DMS53 (cell line): ENCODE measurements at regions not wholly inside any gene's neighbourhood (a gene's known extent, or its start where the extent isn't known, plus 50 kb on each side); places are given as distances from the start of the nearest gene placed in this dataset.
A peak's percentile ranks its signal among the peaks of the same experiment; 100 is the strongest.
"Not testable (repeated sequence)": the region's sequence is repeated elsewhere in the genome, so short reads cannot be mapped to it uniquely, and the experiment has no call there.

Experiments used
- DNase-seq: peaks from one replicate; lab custom pipeline; 2025; lab: John Stamatoyannopoulos, UW

GRCh38 chr4:15162465-15163283 is 160.4 kb downstream of the CPEB2 start:
- peak; percentile 68 for DNase-seq

GRCh38 chr4:15163284-15163645 is 161.0 kb downstream of the CPEB2 start:
- DNase-seq, result no peak

- DNase-seq, result no peak
These were observed 162.3 kb downstream of the CPEB2 start for GRCh38 chr4:15164571-15164970.

- DNase-seq, result no peak
These were observed 165.5 kb downstream of the CPEB2 start for GRCh38 chr4:15167743-15168142.

GRCh38 chr4:15168759-15169158 is 166.5 kb downstream of the CPEB2 start:
- no peak for DNase-seq

- DNase-seq, result no peak
These were observed 169.4 kb downstream of the CPEB2 start for GRCh38 chr4:15171725-15172124.

- no peak for DNase-seq
These were observed 171.0 kb downstream of the CPEB2 start for GRCh38 chr4:15173251-15173650.

GRCh38 chr4:15174168-15174567 is 171.9 kb downstream of the CPEB2 start:
- not testable (repeated sequence) for DNase-seq

- not testable (repeated sequence) for DNase-seq
These were observed 177.6 kb downstream of the CPEB2 start for GRCh38 chr4:15179842-15180241.

GRCh38 chr4:15182600-15183220 is 180.4 kb downstream of the CPEB2 start:
- no peak for DNase-seq

- DNase-seq, result no peak
These were observed 183.9 kb downstream of the CPEB2 start for GRCh38 chr4:15186149-15186548.

- no peak for DNase-seq
These were observed 184.5 kb downstream of the CPEB2 start for GRCh38 chr4:15186806-15187205.

- no peak for DNase-seq
These were observed 186.6 kb downstream of the CPEB2 start for GRCh38 chr4:15188605-15189539.

GRCh38 chr4:15194520-15194919 is 192.2 kb downstream of the CPEB2 start:
- no peak for DNase-seq

- DNase-seq, result peak; percentile 56
These were observed 194.7 kb downstream of the CPEB2 start for GRCh38 chr4:15197005-15197404.

- DNase-seq, result no peak
These were observed 195.9 kb downstream of the CPEB2 start for GRCh38 chr4:15198070-15198727.

- no peak for DNase-seq
These were observed 199.5 kb downstream of the CPEB2 start for GRCh38 chr4:15201782-15202181.

GRCh38 chr4:15202481-15202880 is 200.2 kb downstream of the CPEB2 start:
- no peak for DNase-seq

- not testable (repeated sequence) for DNase-seq
These were observed 204.2 kb downstream of the CPEB2 start for GRCh38 chr4:15206526-15206925.

GRCh38 chr4:15213302-15213970 is 211.2 kb downstream of the CPEB2 start:
- DNase-seq, result no peak

- no peak for DNase-seq
These were observed 212.7 kb upstream of the C1QTNF7 start for GRCh38 chr4:15215109-15215508.
